SU-DHL-6 (cell line): ENCODE measurements at regions not wholly inside any gene's neighbourhood (a gene's known extent, or its start where the extent isn't known, plus 50 kb on each side); places are given as distances from the start of the nearest gene placed in this dataset.

Experiments used
- EZH2phosphoT487 ChIP-seq: fragments of 200-600 bp; sonication (generic), shearing (Covaris generic); conservative IDR thresholded peaks from 2 replicates; pipeline ENCODE4 v1.6.1; 2018; ENCODE audit warnings: mild to moderate bottlenecking, antibody characterized with exemption, low read length, moderate library complexity, mixed read lengths
- TF ChIP-seq, protein P1 (sequence below): fragments of 200-600 bp; sonication (generic); IDR thresholded peaks from one replicate; pipeline ENCODE4 v1.5.1; 2017; ENCODE audit warnings: antibody characterized with exemption, mild to moderate bottlenecking, low read length, moderate library complexity; ENCODE audit not compliant: insufficient read depth, poor library complexity, severe bottlenecking

DNA sequence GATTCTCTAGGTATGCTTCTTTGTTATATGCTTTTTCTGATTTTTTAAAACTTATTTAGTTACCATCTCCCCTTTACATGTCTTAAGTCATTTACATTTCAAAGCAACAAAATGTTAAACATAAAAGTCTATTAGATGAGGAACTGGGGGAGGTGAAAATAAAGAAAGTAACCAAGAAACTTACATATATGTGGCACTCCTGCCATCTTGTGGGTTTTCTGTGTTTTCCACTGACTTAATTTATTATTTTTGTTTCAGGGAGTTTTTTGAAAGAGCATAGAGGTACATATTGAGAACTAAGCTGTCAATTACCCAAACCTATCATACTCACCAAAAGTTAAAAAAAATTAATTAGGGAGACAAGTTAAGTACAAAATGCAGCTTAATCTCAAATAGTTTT is 1531.1 kb downstream of the MRPL39 start:
- TF ChIP-seq, protein P1, sequence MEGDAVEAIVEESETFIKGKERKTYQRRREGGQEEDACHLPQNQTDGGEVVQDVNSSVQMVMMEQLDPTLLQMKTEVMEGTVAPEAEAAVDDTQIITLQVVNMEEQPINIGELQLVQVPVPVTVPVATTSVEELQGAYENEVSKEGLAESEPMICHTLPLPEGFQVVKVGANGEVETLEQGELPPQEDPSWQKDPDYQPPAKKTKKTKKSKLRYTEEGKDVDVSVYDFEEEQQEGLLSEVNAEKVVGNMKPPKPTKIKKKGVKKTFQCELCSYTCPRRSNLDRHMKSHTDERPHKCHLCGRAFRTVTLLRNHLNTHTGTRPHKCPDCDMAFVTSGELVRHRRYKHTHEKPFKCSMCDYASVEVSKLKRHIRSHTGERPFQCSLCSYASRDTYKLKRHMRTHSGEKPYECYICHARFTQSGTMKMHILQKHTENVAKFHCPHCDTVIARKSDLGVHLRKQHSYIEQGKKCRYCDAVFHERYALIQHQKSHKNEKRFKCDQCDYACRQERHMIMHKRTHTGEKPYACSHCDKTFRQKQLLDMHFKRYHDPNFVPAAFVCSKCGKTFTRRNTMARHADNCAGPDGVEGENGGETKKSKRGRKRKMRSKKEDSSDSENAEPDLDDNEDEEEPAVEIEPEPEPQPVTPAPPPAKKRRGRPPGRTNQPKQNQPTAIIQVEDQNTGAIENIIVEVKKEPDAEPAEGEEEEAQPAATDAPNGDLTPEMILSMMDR, result peak; percentile 33
- TF ChIP-seq EZH2phosphoT487, result no peak
